ENCODE measurements at regions not wholly inside any gene's neighbourhood (a gene's known extent, or its start where the extent isn't known, plus 50 kb on each side); places are given as distances from the start of the nearest gene placed in this dataset.

DNA sequence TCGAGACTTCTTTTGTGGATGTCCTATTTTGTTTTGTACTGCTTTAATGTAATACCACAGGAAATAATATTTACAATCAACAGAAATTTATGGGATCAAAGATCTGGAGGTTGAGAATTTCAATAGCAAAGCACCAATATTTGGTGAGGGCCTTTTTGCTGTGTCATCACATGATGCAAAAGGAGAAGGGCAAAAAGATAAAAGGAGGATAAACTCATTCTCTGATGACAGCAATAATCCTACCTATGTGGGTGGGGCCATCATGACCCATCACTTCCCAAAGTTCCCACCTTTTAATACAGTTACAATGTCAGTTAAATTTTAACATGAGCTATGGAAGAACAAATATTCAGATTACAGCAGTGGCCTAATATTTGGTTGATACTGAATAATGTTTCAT, 832.9 kb downstream of the OTOL1 start:
- ChIA-PET CTCF (no interaction called here), POLR2A (no interaction called here)
- peak in 1 of 2 experiments; percentile 54 for DNase-seq (ENCODE audit: low read depth in 1 of 2, low spot score in 1 of 2)
- Histone ChIP-seq H3K4me2 (no peak overlapping the region), H3K4me3 (no peak overlapping the region), H3K9me3 (no peaks in the 10 kb centered on the region), H3K4me1 (peaks cover 9% of the 10 kb centered on the region; the same call in 1 of the 3 replicates), H3K27ac (no peak overlapping the region)
- ATAC-seq, result no peak
- TF ChIP-seq, protein P1, sequence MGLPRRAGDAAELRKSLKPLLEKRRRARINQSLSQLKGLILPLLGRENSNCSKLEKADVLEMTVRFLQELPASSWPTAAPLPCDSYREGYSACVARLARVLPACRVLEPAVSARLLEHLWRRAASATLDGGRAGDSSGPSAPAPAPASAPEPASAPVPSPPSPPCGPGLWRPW (IDR thresholded peaks at IDR 0.05), result no peak
- TF ChIP-seq MAFK (IDR thresholded peaks at IDR 0.05; ENCODE audit: partially characterized antibody), result peak; percentile 87
- no peak for TF ChIP-seq RFX5 (IDR thresholded peaks at IDR 0.05)
- TF ChIP-seq NPAS2 (CRISPR knock-in tag; IDR thresholded peaks at IDR 0.05; ENCODE audit: borderline replicate concordance), result no peak
- TF ChIP-seq TP53 (CRISPR knock-in tag; IDR thresholded peaks at IDR 0.05), result no peak
- TF ChIP-seq, protein P2, sequence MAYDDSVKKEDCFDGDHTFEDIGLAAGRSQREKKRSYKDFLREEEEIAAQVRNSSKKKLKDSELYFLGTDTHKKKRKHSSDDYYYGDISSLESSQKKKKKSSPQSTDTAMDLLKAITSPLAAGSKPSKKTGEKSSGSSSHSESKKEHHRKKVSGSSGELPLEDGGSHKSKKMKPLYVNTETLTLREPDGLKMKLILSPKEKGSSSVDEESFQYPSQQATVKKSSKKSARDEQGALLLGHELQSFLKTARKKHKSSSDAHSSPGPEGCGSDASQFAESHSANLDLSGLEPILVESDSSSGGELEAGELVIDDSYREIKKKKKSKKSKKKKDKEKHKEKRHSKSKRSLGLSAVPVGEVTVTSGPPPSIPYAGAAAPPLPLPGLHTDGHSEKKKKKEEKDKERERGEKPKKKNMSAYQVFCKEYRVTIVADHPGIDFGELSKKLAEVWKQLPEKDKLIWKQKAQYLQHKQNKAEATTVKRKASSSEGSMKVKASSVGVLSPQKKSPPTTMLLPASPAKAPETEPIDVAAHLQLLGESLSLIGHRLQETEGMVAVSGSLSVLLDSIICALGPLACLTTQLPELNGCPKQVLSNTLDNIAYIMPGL (CRISPR knock-in tag; IDR thresholded peaks at IDR 0.05; ENCODE audit: borderline replicate concordance), result no peak
- 67% methylated on average over 1 of the region's 1 CpG for WGBS (ENCODE audit: missing lambda C conversion rate)
- FAIRE-seq, result no peak

DNA sequence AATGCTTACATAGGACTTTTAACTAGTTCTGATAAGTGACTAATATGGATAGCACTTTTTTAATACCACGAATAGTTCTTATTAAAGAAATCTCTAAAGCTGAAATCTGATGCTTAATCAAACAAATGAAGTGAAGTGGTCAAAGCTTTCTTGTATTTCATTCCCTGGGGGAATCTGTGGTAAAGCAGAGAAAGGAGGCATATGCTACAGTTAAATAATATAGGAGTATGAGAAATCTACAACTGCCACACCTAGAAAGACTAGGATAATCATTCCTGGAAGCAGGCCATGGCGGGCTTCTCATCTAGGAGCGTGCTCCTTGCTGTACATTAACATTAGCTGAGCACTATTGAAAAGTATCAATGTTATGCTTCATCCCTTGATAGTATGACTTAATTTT, 835.7 kb downstream of the OTOL1 start:
- H3K4me1 ChIP-seq, result peaks cover 9% of the 10 kb centered on the region; the same call in 1 of the 3 replicates
- DNase-seq (ENCODE audit: low read depth in 1 of 2, low spot score in 1 of 2) (no peak), ATAC-seq (no peak), FAIRE-seq (no peak)
- no peak overlapping the region for H3K4me3 ChIP-seq
- WGBS (ENCODE audit: missing lambda C conversion rate), result 75% methylated on average over 3 of the region's 3 CpGs
- ChIA-PET POLR2A (no interaction called here), CTCF (no interaction called here)
- no peak overlapping the region for H3K4me2 ChIP-seq
- 0 out of 3 replicates have a peak, but pooled peaks cover 8% of the 10 kb centered on the region for H3K9me3 ChIP-seq
- no peak overlapping the region for H3K27ac ChIP-seq
- TF ChIP-seq BHLHE40 (IDR thresholded peaks at IDR 0.05; ENCODE audit: low read depth, low read length) (no peak), NR3C1 (IDR thresholded peaks at IDR 0.05) (no peak), POLR2A (IDR thresholded peaks at IDR 0.05; ENCODE audit: low read length) (no peak), TFCP2L1 (CRISPR knock-in tag; IDR thresholded peaks at IDR 0.05) (no peak), GATA3 (IDR thresholded peaks at IDR 0.05; ENCODE audit: borderline replicate concordance) (no peak)
- TF ChIP-seq, protein P3, sequence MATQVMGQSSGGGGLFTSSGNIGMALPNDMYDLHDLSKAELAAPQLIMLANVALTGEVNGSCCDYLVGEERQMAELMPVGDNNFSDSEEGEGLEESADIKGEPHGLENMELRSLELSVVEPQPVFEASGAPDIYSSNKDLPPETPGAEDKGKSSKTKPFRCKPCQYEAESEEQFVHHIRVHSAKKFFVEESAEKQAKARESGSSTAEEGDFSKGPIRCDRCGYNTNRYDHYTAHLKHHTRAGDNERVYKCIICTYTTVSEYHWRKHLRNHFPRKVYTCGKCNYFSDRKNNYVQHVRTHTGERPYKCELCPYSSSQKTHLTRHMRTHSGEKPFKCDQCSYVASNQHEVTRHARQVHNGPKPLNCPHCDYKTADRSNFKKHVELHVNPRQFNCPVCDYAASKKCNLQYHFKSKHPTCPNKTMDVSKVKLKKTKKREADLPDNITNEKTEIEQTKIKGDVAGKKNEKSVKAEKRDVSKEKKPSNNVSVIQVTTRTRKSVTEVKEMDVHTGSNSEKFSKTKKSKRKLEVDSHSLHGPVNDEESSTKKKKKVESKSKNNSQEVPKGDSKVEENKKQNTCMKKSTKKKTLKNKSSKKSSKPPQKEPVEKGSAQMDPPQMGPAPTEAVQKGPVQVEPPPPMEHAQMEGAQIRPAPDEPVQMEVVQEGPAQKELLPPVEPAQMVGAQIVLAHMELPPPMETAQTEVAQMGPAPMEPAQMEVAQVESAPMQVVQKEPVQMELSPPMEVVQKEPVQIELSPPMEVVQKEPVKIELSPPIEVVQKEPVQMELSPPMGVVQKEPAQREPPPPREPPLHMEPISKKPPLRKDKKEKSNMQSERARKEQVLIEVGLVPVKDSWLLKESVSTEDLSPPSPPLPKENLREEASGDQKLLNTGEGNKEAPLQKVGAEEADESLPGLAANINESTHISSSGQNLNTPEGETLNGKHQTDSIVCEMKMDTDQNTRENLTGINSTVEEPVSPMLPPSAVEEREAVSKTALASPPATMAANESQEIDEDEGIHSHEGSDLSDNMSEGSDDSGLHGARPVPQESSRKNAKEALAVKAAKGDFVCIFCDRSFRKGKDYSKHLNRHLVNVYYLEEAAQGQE (IDR thresholded peaks at IDR 0.05), result no peak

DNA sequence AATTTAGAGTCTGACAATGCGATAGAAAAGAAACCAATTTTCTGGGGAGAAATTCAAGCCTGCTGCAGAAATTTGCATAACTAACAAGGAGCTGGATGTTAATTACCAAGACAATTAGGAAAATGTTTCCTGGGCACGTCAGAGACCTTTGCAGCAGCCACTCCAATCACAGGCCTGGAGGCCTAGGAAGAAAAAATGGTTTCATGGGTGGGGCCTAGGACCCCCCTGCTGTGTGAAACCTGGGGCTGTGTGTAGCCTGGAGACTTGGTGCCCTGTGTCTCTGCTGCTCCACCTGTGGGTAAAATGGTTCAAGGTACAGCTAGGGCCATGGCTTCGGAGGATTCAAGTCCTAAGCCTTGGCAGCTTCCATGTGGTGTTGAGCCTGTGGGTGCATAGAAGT, 837.9 kb downstream of the OTOL1 start:
- Histone ChIP-seq H3K4me1 (peaks cover 5% of the 10 kb centered on the region; the same call in 1 of the 3 replicates), H3K9me3 (0 out of 3 replicates have a peak, but pooled peaks cover 8% of the 10 kb centered on the region), H3K4me2 (no peak overlapping the region), H3K4me3 (no peak overlapping the region), H3K27ac (no peak overlapping the region)
- FAIRE-seq (no peak), DNase-seq (ENCODE audit: low read depth in 1 of 2, low spot score in 1 of 2) (no peak), ATAC-seq (no peak)
- CTCF ChIA-PET, result no interaction called here
- TF ChIP-seq ZFP36 (IDR thresholded peaks at IDR 0.05; ENCODE audit: borderline replicate concordance, partially characterized antibody) (peak; percentile 60), FOXS1 (CRISPR knock-in tag; IDR thresholded peaks at IDR 0.05) (no peak)
- POLR2A ChIA-PET, result no interaction called here
- 67% methylated on average over 3 of the region's 3 CpGs for WGBS (ENCODE audit: missing lambda C conversion rate)

DNA sequence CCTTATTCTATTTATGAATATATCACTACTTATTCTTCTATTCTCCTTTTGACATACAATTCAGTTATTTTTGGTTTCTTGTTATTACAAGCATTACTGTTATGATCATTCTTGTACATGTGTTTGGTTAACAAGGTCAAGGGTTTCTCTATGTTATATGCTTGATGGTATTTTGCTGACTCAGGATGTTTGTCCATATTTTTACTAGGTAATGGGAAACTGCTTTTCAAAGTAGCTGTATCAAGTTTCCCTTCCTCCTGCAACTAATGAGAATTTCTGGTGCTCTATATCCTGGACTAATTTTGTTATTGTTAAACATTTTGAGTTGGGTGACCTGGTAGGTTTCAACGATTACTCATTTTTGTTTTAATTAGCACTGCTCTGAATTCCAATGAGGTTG, 841.0 kb downstream of the OTOL1 start:
- FAIRE-seq, result no peak
- CTCF ChIA-PET, result no interaction called here
- POLR2A ChIA-PET, result no interaction called here

More for the DNA sequence above, 841.0 kb downstream of the OTOL1 start:
- Histone ChIP-seq H3K4me1 (no peaks in the 10 kb centered on the region), H3K27ac (no peak overlapping the region), H3K4me2 (no peak overlapping the region), H3K4me3 (no peak overlapping the region), H3K9me3 (0 out of 3 replicates have a peak, but pooled peaks cover 8% of the 10 kb centered on the region)
- WGBS (ENCODE audit: missing lambda C conversion rate), result 94% methylated on average over 1 of the region's 1 CpG
- ATAC-seq (no peak), DNase-seq (ENCODE audit: low read depth in 1 of 2, low spot score in 1 of 2) (no peak)
- peak; percentile 98 for TF ChIP-seq MAFK (IDR thresholded peaks at IDR 0.05; ENCODE audit: partially characterized antibody)
- TF ChIP-seq, protein P4, sequence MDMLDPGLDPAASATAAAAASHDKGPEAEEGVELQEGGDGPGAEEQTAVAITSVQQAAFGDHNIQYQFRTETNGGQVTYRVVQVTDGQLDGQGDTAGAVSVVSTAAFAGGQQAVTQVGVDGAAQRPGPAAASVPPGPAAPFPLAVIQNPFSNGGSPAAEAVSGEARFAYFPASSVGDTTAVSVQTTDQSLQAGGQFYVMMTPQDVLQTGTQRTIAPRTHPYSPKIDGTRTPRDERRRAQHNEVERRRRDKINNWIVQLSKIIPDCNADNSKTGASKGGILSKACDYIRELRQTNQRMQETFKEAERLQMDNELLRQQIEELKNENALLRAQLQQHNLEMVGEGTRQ (IDR thresholded peaks at IDR 0.05), result no peak

All from A549 (cell line).